MCF 10A (cell line): ENCODE measurements at regions not wholly inside any gene's neighbourhood (a gene's known extent, or its start where the extent isn't known, plus 50 kb on each side); places are given as distances from the start of the nearest gene placed in this dataset.

ENCODE experiments used
- BruUV-seq: library from RNA; stranded (reverse); fragments of 400-500 nt; replicated peaks from 2 replicates; lab custom pipeline; 2021; lab: Mats Ljungman, UMichigan
- CTCF ChIA-PET: fragments of 300-600 bp; sonication (Branson Sonifier 250); formaldehyde crosslinking; extraction: SDS; loops from one replicate; lab custom pipeline; 2021; ENCODE audit warnings: antibody characterized with exemption, inconsistent platforms; lab: Yijun Ruan, JAX
- POLR2A ChIA-PET: fragments of 300-600, 350-650 bp; sonication (Branson Sonifier 250); formaldehyde crosslinking; extraction: SDS; loops from one replicate; lab custom pipeline; 2020; ENCODE audit warnings: antibody characterized with exemption, inconsistent platforms; lab: Yijun Ruan, JAX
- DNase-seq: peaks from one replicate; pipeline ENCODE4 v3.0.0-alpha.2; 2018; ENCODE audit not compliant: unreplicated experiment
- H3K27ac Mint-ChIP-seq: one replicate; pipeline ENCODE4 v1.8.0; 2022; ENCODE audit warnings: mild to moderate bottlenecking, low read depth, mixed read lengths; ENCODE audit not compliant: unreplicated experiment
- H3K27me3 Mint-ChIP-seq: one replicate; pipeline ENCODE4 v1.8.0; 2022; ENCODE audit warnings: mixed read lengths; ENCODE audit not compliant: insufficient read depth, unreplicated experiment
- H3K36me3 Mint-ChIP-seq: one replicate; pipeline ENCODE4 v1.8.0; 2022; ENCODE audit warnings: mild to moderate bottlenecking, moderate library complexity, mixed read lengths; ENCODE audit not compliant: insufficient read depth, unreplicated experiment
- H3K4me1 Mint-ChIP-seq: one replicate; pipeline ENCODE4 v1.8.0; 2022; ENCODE audit warnings: mixed read lengths; ENCODE audit not compliant: insufficient read depth, unreplicated experiment
- H3K4me3 Mint-ChIP-seq: one replicate; pipeline ENCODE4 v1.8.0; 2022; ENCODE audit warnings: mild to moderate bottlenecking, moderate library complexity, mixed read lengths; ENCODE audit not compliant: unreplicated experiment
- H3K9me3 Mint-ChIP-seq: one replicate; pipeline ENCODE4 v1.8.0; 2022; ENCODE audit warnings: mixed read lengths; ENCODE audit not compliant: unreplicated experiment
- intact Hi-C: fragments of 100-400 bp; cut with micrococcal nuclease; formaldehyde crosslinking; loops from 2 replicates; pipeline ENCODE4 v1.14.1; 2022
- TF ChIP-seq, protein P1 (sequence below): fragments of 200-600 bp; IDR thresholded peaks from one replicate; pipeline ENCODE4 v1.8.0; 2022; ENCODE audit warnings: antibody characterized with exemption, mild to moderate bottlenecking; ENCODE audit not compliant: unreplicated experiment

DNA sequence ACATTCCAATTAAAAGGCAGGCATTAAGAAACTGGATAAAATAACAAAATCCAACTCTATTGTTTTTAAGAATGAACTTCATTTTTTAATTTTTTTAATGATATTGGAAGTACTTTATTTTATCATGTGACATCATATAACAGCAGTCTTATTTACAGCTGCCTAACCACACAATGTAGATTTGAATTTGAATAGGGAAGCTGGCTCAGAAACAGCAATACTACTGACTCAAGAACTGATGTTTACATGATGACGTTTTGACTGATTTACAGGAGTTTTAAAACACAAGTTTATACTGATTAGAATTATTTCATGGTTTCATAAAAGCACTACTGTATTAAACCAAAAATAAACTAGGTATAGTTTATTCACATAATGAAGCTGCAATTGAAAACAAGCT lies 348.7 kb upstream of the NR5A2 start:
- Mint-ChIP-seq H3K9me3 (no peaks in the 10 kb centered on the region), H3K27ac (no peak overlapping the region), H3K36me3 (no peaks in the 10 kb centered on the region), H3K4me3 (no peak overlapping the region), H3K27me3 (no peaks in the 10 kb centered on the region), H3K4me1 (no peaks in the 10 kb centered on the region)
- DNase-seq, result no peak
- ChIA-PET CTCF (interaction anchor here (1.2 to 1.3 kb wide), 2 partner anchors 831 to 833 kb away, joined by 3 to 4 read pairs; no protein-coding TSS in a partner anchor), POLR2A (no interaction called here)
- TF ChIP-seq, protein P1, sequence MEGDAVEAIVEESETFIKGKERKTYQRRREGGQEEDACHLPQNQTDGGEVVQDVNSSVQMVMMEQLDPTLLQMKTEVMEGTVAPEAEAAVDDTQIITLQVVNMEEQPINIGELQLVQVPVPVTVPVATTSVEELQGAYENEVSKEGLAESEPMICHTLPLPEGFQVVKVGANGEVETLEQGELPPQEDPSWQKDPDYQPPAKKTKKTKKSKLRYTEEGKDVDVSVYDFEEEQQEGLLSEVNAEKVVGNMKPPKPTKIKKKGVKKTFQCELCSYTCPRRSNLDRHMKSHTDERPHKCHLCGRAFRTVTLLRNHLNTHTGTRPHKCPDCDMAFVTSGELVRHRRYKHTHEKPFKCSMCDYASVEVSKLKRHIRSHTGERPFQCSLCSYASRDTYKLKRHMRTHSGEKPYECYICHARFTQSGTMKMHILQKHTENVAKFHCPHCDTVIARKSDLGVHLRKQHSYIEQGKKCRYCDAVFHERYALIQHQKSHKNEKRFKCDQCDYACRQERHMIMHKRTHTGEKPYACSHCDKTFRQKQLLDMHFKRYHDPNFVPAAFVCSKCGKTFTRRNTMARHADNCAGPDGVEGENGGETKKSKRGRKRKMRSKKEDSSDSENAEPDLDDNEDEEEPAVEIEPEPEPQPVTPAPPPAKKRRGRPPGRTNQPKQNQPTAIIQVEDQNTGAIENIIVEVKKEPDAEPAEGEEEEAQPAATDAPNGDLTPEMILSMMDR, result no peak
- no TSS peak for BruUV-seq
- intact Hi-C loops, result loop anchor here (10.0 kb wide), 1 partner anchor 924 kb away; no protein-coding TSS in a partner anchor

- H3K27ac Mint-ChIP-seq, result no peak overlapping the region
- BruUV-seq, result no TSS peak
These were observed 345.4 kb upstream of the NR5A2 start for GRCh38 chr1:199682081-199682480.

DNA sequence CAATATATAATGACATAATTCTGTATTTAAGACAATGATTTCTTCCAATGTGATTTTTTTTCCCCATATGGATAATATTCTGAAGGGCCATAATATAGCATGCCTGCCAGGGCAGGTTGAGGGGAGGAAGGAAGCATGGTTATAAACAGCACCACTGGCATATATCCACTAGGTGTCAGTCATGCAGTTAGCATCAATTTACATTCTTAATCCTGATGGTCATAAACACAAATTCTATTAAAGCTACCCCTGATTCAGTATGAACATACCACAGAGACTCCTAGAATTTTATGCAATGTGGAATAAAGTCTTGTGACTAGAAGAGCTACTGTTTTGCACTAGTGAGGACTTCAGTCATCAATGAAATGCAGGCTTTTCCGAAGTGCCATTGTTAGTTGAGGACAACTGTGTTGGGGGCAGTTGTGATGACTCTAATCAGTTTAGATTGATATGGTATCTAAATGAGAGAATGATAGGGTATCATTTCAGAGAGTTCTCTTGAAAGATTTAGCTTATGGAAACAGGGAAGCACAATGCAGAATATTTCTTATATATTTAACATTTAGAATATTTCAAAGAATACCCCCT lies 342.7 kb upstream of the NR5A2 start:
- H3K4me3 Mint-ChIP-seq, result no peak overlapping the region
- peaks cover 18% of the 10 kb centered on the region for H3K4me1 Mint-ChIP-seq
- ChIA-PET CTCF (interaction anchor here (0.5 to 7.3 kb wide), 109 partner anchors 8 to 1119 kb away, joined by 3 to 73 read pairs (median 4); no protein-coding TSS in a partner anchor), POLR2A (interaction anchor here (0.5 to 1.7 kb wide), 8 partner anchors 35 to 825 kb away, joined by 3 to 6 read pairs (median 4); no protein-coding TSS in a partner anchor)
- BruUV-seq, result no TSS peak
- H3K36me3 Mint-ChIP-seq, result no peaks in the 10 kb centered on the region
- TF ChIP-seq, protein P1, result peak; percentile 96
- intact Hi-C loops, result loop anchor here (1.0 to 10.0 kb wide), 9 partner anchors 98 to 826 kb away; partner anchors contain the start of gene ZNF281
- H3K27me3 Mint-ChIP-seq, result no peaks in the 10 kb centered on the region
- H3K9me3 Mint-ChIP-seq, result no peaks in the 10 kb centered on the region
- peak; percentile 82 for DNase-seq
- H3K27ac Mint-ChIP-seq, result no peak overlapping the region

More at GRCh38 chr1:199682081-199682480, 345.4 kb upstream of the NR5A2 start:
- ChIA-PET CTCF (interaction anchor here (0.8 to 7.3 kb wide), 2 partner anchors 829 to 1421 kb away, joined by 3 to 73 read pairs; no protein-coding TSS in a partner anchor), POLR2A (no interaction called here)
- Mint-ChIP-seq H3K36me3 (no peaks in the 10 kb centered on the region), H3K4me1 (peaks cover 7% of the 10 kb centered on the region), H3K4me3 (no peak overlapping the region), H3K9me3 (no peaks in the 10 kb centered on the region), H3K27me3 (no peaks in the 10 kb centered on the region)
- intact Hi-C loops, result loop anchor here (10.0 kb wide), 1 partner anchor 733 kb away; the partner anchor contains the start of gene ZNF281
- TF ChIP-seq, protein P1, result no peak
- no peak for DNase-seq

DNA sequence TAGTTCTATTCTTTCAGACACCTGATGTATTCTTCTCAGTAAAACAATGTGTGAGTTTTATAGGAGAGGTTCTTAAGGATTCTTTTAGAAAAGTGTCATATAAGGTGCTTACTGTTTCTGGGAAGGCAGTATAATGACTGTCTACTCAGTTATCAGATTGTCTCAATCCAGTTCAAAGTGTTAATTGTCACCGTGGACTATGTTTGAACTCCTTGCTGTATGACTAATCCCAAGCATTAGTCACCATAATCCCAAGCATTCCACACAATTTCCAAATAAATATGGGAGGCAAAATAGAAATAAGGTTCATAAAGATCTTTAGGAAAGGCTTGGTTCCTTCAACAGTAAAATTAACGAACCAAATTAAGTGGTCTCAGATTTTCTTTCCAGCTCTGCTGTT lies 342.1 kb upstream of the NR5A2 start:
- CTCF ChIA-PET, result interaction anchor here (0.5 to 7.3 kb wide), 94 partner anchors 8 to 1118 kb away, joined by 3 to 73 read pairs (median 4); no protein-coding TSS in a partner anchor
- peak; percentile 70 for DNase-seq
- peaks cover 18% of the 10 kb centered on the region for H3K4me1 Mint-ChIP-seq
- TF ChIP-seq, protein P1, result no peak
- no peak overlapping the region for H3K27ac Mint-ChIP-seq
- no peaks in the 10 kb centered on the region for H3K27me3 Mint-ChIP-seq
- H3K9me3 Mint-ChIP-seq, result no peaks in the 10 kb centered on the region
- no peaks in the 10 kb centered on the region for H3K36me3 Mint-ChIP-seq
- intact Hi-C loops, result loop anchor here (2.0 to 10.0 kb wide), 3 partner anchors 97 to 729 kb away; partner anchors contain the start of gene ZNF281
- H3K4me3 Mint-ChIP-seq, result no peak overlapping the region
- BruUV-seq, result no TSS peak
- POLR2A ChIA-PET, result interaction anchor here (0.7 to 1.7 kb wide), 5 partner anchors 92 to 803 kb away, joined by 4 to 6 read pairs (median 5); no protein-coding TSS in a partner anchor
